ENCODE measurements at regions not wholly inside any gene's neighbourhood (a gene's known extent, or its start where the extent isn't known, plus 50 kb on each side); places are given as distances from the start of the nearest gene placed in this dataset.

DNA sequence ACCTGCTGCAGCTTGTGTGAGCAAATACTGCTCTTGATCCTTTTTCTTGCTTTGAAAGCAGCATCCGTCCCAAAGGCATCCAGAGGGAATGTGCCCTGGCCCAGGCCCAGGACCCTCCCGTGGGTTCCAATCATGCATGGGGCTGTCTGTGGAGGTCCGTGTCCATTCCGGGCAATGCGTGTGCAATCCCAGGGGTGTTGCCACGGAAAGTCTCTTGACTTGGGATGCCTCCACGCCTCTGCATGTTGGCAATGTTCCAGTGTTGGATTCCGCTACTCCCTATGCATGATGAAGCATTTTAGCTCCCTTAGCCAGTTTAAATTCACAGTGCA is 105.7 kb downstream of the SNRPN start:
- TF ChIP-seq, protein P1, sequence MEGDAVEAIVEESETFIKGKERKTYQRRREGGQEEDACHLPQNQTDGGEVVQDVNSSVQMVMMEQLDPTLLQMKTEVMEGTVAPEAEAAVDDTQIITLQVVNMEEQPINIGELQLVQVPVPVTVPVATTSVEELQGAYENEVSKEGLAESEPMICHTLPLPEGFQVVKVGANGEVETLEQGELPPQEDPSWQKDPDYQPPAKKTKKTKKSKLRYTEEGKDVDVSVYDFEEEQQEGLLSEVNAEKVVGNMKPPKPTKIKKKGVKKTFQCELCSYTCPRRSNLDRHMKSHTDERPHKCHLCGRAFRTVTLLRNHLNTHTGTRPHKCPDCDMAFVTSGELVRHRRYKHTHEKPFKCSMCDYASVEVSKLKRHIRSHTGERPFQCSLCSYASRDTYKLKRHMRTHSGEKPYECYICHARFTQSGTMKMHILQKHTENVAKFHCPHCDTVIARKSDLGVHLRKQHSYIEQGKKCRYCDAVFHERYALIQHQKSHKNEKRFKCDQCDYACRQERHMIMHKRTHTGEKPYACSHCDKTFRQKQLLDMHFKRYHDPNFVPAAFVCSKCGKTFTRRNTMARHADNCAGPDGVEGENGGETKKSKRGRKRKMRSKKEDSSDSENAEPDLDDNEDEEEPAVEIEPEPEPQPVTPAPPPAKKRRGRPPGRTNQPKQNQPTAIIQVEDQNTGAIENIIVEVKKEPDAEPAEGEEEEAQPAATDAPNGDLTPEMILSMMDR (IDR thresholded peaks at IDR 0.05; ENCODE audit: unreplicated experiment in 3 of 3) = no peak
- Mint-ChIP-seq H3K36me3 (ENCODE audit: low read depth) (peaks cover 100% of the 10 kb centered on the region), H3K27me3 (ENCODE audit: low read depth) (peaks cover 14% of the 10 kb centered on the region), H3K4me3 (no peak overlapping the region), H3K27ac (no peak overlapping the region), H3K4me1 (no peaks in the 10 kb centered on the region), H3K9me3 (peaks cover 99% of the 10 kb centered on the region)

DNA sequence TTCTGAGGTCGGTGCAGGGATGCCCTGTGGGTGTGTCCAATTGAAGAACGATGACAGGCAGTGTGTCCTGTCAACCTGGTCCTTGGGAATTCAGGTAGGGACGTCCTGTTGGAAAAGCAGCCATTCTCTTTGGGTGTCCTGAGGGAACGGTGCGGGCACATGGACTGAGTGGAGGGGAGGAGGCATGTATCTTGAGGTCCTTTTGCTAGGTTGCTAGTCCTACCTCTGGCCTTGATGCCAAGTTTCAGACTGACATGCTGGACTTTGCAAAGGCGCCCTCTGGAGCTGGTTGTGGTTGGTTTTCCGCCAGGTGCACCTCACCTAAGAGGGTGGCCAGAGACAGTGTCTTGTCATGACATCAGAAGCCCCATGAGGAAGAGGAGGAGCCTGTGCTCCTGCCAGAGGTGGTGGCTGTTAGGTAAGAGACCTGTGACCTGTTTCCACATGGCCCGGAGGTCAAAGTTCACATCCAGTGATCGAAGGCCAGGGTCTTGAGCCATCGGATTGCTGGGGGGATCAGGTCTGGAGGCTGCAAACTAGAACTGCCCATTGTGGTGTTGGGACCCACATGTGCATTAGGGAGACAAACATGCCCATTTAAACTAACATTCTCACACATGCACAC is 106.3 kb downstream of the SNRPN start:
- Mint-ChIP-seq H3K9me3 (peaks cover 99% of the 10 kb centered on the region), H3K4me3 (no peak overlapping the region), H3K27me3 (ENCODE audit: low read depth) (peaks cover 15% of the 10 kb centered on the region), H3K27ac (no peak overlapping the region), H3K4me1 (no peaks in the 10 kb centered on the region), H3K36me3 (ENCODE audit: low read depth) (peaks cover 100% of the 10 kb centered on the region)
- TF ChIP-seq, protein P1 (IDR thresholded peaks at IDR 0.05; ENCODE audit: unreplicated experiment in 3 of 3) = no peak

DNA sequence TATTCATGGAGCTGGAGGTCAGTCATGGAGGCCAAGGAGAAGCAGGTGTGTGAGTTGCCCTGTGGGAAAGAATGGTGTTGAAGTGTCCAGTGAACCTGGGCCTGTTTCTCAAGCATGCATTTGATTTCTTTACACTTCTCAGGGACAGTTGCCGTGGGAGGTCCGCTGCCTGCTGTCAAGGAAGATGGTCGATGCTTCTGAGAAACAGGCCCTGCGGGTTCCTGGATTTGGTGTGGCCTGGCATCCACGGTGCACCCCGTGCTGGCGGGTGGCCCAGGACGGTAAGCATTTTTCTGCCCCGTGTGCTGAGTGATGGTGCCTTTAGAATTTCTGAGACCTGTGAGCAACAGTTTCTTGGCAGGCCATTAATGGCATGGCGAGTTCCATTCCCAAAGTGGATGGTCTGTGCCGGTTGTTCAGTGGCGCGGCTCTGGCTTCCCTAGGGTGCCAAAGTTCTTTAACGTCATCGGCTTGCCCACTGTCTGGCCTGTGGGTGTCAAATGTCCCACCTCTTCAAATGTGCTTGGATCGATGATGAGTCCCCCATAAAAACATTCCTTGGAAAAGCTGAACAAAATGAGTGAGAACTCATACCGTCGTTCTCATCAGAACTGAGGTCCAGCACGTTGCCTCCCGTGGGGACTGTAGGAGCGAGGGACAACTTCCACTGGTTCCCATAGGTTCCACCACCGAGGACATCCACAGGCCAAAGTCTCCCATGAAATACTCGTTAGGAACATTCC is 107.2 kb downstream of the SNRPN start:
- Mint-ChIP-seq H3K27ac (no peak overlapping the region), H3K4me3 (no peak overlapping the region), H3K4me1 (no peaks in the 10 kb centered on the region), H3K9me3 (peaks cover 99% of the 10 kb centered on the region), H3K36me3 (ENCODE audit: low read depth) (peaks cover 100% of the 10 kb centered on the region), H3K27me3 (ENCODE audit: low read depth) (peaks cover 23% of the 10 kb centered on the region)
- TF ChIP-seq, protein P1 (IDR thresholded peaks at IDR 0.05; ENCODE audit: unreplicated experiment in 3 of 3) = no peak

DNA sequence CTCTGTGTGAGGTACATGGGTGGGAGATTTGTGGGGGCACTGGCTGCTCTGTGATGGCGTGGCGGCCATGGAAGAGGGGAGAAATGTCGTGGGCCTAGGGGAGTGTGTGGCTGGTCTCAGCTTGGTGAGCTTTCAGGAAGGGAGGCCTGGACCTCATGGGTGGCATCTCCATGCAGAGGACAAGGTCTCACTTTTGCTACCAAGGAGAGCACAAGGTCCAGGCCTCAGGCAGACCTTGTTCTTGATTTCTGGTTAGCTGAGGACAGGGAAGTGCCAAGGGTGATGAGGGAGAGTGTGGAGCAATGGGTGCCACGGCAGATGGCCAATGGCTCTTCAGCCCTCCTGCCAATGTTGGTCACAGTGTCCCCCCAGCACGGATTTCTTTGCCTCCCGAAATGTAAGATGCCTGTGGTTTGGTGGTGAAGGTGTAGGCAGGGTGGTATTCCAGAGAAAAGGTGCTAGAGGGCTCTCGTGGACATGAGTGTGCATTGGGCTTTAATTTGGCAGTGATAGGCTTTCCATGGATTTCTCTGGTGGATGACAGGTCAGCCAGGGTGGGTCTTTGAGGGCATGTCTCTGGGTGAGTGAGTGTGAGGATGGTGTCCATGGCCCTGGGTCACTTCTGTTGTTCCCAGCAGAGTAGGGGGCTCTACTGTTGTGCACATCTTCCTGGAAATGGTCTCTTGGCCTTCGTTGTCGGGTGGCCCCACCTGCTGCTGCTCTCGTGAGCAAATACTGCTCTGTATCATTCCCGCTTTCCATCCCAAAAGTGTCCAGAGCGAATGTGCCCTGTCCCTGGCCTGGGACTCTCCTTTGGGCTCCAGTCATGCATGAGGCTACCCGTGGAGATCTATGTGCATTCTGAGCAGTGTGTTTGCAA is 108.0 kb downstream of the SNRPN start:
- Mint-ChIP-seq H3K9me3 (peaks cover 99% of the 10 kb centered on the region), H3K27ac (no peak overlapping the region), H3K36me3 (ENCODE audit: low read depth) (peaks cover 100% of the 10 kb centered on the region), H3K4me3 (no peak overlapping the region), H3K27me3 (ENCODE audit: low read depth) (peaks cover 26% of the 10 kb centered on the region), H3K4me1 (no peaks in the 10 kb centered on the region)
- TF ChIP-seq, protein P1 (IDR thresholded peaks at IDR 0.05; ENCODE audit: unreplicated experiment in 3 of 3) = no peak

DNA sequence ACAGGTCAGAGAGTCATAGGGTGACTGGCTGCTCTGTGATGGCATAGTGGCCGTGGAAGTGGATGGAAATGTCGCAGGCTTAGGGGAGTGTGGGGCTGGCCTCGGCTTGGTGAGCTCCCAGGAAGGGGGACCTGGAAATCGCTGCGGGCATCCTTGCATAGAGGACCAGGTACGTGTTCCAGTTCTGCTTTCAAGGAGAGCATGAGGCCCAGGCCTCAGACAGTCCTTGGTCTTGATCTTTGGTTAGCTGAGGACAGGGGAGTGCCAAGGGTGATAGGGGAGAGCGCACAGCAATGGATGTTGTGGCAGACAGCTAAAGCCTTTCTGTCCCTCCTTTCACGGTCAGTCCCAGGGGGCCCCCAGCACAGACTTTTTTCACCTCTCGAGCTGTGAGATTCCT is 110.5 kb downstream of the SNRPN start:
- peaks cover 100% of the 10 kb centered on the region for H3K36me3 Mint-ChIP-seq (ENCODE audit: low read depth)
- H3K27me3 Mint-ChIP-seq (ENCODE audit: low read depth) = peaks cover 23% of the 10 kb centered on the region
- H3K4me3 Mint-ChIP-seq = no peak overlapping the region
- TF ChIP-seq, protein P1 (IDR thresholded peaks at IDR 0.05; ENCODE audit: unreplicated experiment in 3 of 3) = no peak
- H3K9me3 Mint-ChIP-seq = peaks cover 100% of the 10 kb centered on the region
- H3K4me1 Mint-ChIP-seq = no peaks in the 10 kb centered on the region
- no peak overlapping the region for H3K27ac Mint-ChIP-seq
